Pancreas (tissue), 10 donors: ENCODE measurements at regions not wholly inside any gene's neighbourhood (a gene's known extent, or its start where the extent isn't known, plus 50 kb on each side); places are given as distances from the start of the nearest gene placed in this dataset.

Experiments
- ATAC-seq, 4 donors: fragments of 200-7000 bp; cut with Tn5 transposase; one replicate each; pipeline versions ENCODE4 v1.8.0 to v1.9.1; 2020; ENCODE audit warnings: mild to moderate bottlenecking in 4 of 4, moderate library complexity in 4 of 4
- DNase-seq, 6 donors: peaks; one replicate each; pipeline ENCODE4 v3.0.0-alpha.2; 2020
- FAIRE-seq: peaks from 2 replicates; lab custom pipeline; 2012; peaks lifted over from hg19 to GRCh38; lab: Jason Lieb, UNC
- H3K27ac ChIP-seq, 4 donors: fragments of 200-600 bp; sonication (generic); 1 replicate in 3 of 4; 2 replicates in 1 of 4; pipeline versions ENCODE4 v1.5.0 to v1.8.0; 2020
- H3K27me3 ChIP-seq, 4 donors: fragments of 200-600 bp; one replicate each; pipeline ENCODE4 v1.8.0; 2021
- H3K36me3 ChIP-seq, 3 donors: fragments of 200-600 bp; sonication (generic) in 1 of 3; one replicate each; pipeline versions ENCODE4 v1.5.0 to v1.8.0; 2020 to 2021
- H3K4me1 ChIP-seq, 3 donors: fragments of 200-600 bp; one replicate each; pipeline ENCODE4 v1.8.0; 2021
- H3K4me3 ChIP-seq, 4 donors: fragments of 200-600 bp; sonication (generic) in 2 of 4; one replicate each; pipeline versions ENCODE4 v1.5.0 to v1.8.0; 2020 to 2021
- H3K9me3 ChIP-seq, 4 donors: fragments of 200-600 bp; one replicate each; pipeline ENCODE4 v1.8.0; 2021
- CTCF ChIP-seq, 4 donors: fragments of 200-600 bp; sonication (generic) in 3 of 4; IDR thresholded peaks; one replicate each; pipeline versions ENCODE4 v1.5.0 to v1.8.0; 2021; ENCODE audit warnings: antibody characterized with exemption in 4 of 4
- WGBS, 2 donors: extraction: QIAGEN DNeasy Blood & Tissue Kit; methylation state at CpG; one replicate each; pipeline ENCODE4 v1.1.7; 2013; 5-methylcytosine and 5-hydroxymethylcytosine counted together
- intact Hi-C, 3 donors: fragments of 100-400 bp; cut with DNase I; formaldehyde crosslinking; loops; one replicate each; pipeline versions ENCODE4 v1.11.1 to v1.14.2; 2022
- donor health status: healthy with polysubstance abuse.
- donor health status: DM: no; HTN: no; CAD: no; lungs with moderate emphysema.
- donor health status: DM: no; HTN: no; CAD: no.
- donor health status: control.
- donor health status: control.
- donor health status: Bipolar disorder and iron deficiency.
- donor health status: DM: yes; HTN: yes; CAD: no.
- donor health status: DM: no; HTN: no; CAD: no.
- donor health status: DM: no; HTN: no; CAD: no.
- donor health status: DM: yes; HTN: yes; CAD: no.

- no peak for TF ChIP-seq CTCF (IDR thresholded peaks at IDR 0.05)
- DNase-seq (no peak), FAIRE-seq (no peak), ATAC-seq (no peak)
- whole genome bisulfite sequencing, 2 donors = 65 to 77% methylated on average over 12 to 13 of the region's 13 CpGs
- Histone ChIP-seq H3K4me3 (no peak overlapping the region), H3K9me3 (no peaks in the 10 kb centered on the region), H3K36me3 (no peaks in the 10 kb centered on the region), H3K27ac (no peak overlapping the region), H3K27me3 (no peaks in the 10 kb centered on the region), H3K4me1 (no peaks in the 10 kb centered on the region)
- intact Hi-C loops = no loop called here
Measured at GRCh38 chr20:60310560-60311349, 352.5 kb downstream of the CDH26 start.

GRCh38 chr20:60313191-60313590 lies 355.0 kb downstream of the CDH26 start:
- H3K4me3 ChIP-seq = no peak overlapping the region
- DNase-seq = no peak
- H3K27me3 ChIP-seq = no peaks in the 10 kb centered on the region
- no peaks in the 10 kb centered on the region for H3K36me3 ChIP-seq
- intact Hi-C loops = no loop called here
- no peaks in the 10 kb centered on the region for H3K9me3 ChIP-seq
- WGBS, 2 donors = 76 to 87% methylated on average over 9 of the region's 9 CpGs
- no peak for TF ChIP-seq CTCF (IDR thresholded peaks at IDR 0.05)
- no peak for FAIRE-seq
- no peaks in the 10 kb centered on the region for H3K4me1 ChIP-seq
- no peak for ATAC-seq
- H3K27ac ChIP-seq = no peak overlapping the region

GRCh38 chr20:60313614-60314013 lies 355.4 kb downstream of the CDH26 start:
- no peak for FAIRE-seq
- 36 to 58% methylated on average over 5 of the region's 5 CpGs for WGBS, 2 donors
- Histone ChIP-seq H3K4me3 (no peak overlapping the region), H3K27ac (no peak overlapping the region), H3K27me3 (no peaks in the 10 kb centered on the region), H3K36me3 (no peaks in the 10 kb centered on the region), H3K9me3 (no peaks in the 10 kb centered on the region), H3K4me1 (no peaks in the 10 kb centered on the region)
- DNase-seq = no peak
- ATAC-seq = no peak
- intact Hi-C loops = no loop called here
- TF ChIP-seq CTCF (IDR thresholded peaks at IDR 0.05) = no peak

GRCh38 chr20:60314727-60315126 lies 356.5 kb downstream of the CDH26 start:
- intact Hi-C loops = no loop called here
- no peak for TF ChIP-seq CTCF (IDR thresholded peaks at IDR 0.05)
- no peaks in the 10 kb centered on the region for H3K27me3 ChIP-seq
- DNase-seq = no peak
- no peak overlapping the region for H3K27ac ChIP-seq
- no peaks in the 10 kb centered on the region for H3K4me1 ChIP-seq
- H3K9me3 ChIP-seq = no peaks in the 10 kb centered on the region
- H3K4me3 ChIP-seq = no peak overlapping the region
- no peak for ATAC-seq
- no peaks in the 10 kb centered on the region for H3K36me3 ChIP-seq
- no peak for FAIRE-seq
- WGBS, 2 donors = 61 to 79% methylated on average over 3 of the region's 3 CpGs

GRCh38 chr20:60316476-60317158 lies 358.4 kb downstream of the CDH26 start:
- no peak for TF ChIP-seq CTCF (IDR thresholded peaks at IDR 0.05)
- ATAC-seq = no peak
- no peaks in the 10 kb centered on the region for H3K36me3 ChIP-seq

More at GRCh38 chr20:60316476-60317158, 358.4 kb downstream of the CDH26 start:
- Histone ChIP-seq H3K27me3 (no peaks in the 10 kb centered on the region), H3K4me1 (no peaks in the 10 kb centered on the region), H3K9me3 (no peaks in the 10 kb centered on the region), H3K4me3 (no peak overlapping the region), H3K27ac (no peak overlapping the region)
- DNase-seq (no peak), FAIRE-seq (no peak)
- WGBS, 2 donors = 57 to 63% methylated on average over 7 of the region's 7 CpGs
- intact Hi-C loops = no loop called here
